ENCODE measurements at regions not wholly inside any gene's neighbourhood (a gene's known extent, or its start where the extent isn't known, plus 50 kb on each side); places are given as distances from the start of the nearest gene placed in this dataset.
"Not testable (repeated sequence)": the region's sequence is repeated elsewhere in the genome, so short reads cannot be mapped to it uniquely, and the experiment has no call there.

DNA sequence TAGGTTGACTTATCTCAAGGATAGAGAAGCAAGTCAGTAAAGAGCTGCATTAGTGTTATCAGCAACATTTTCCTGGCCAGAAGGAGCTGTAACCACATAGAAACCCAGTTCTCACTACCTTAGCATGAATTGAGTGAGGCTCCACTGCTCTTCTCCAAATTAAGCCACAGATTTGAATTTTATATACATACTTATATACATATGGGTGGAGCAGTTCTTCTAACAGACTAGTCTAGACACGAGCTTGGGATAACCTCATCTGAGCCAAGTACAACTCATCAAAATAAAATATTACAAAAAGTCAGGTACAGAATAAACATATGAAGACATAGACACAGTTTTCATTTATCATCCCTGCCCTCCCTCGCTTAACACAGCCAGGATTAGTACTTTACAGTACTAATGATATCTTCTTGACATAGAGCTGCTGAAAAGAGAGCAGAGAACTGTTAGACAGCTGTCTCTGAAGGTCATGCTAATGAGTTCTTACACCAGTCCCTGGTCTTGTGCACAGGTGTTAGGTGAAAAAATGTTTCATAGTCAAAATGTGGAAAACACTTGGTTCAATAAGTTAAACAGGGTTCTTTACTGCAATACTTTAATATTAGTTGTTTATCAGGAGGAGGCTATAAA is 147.4 kb upstream of the HTR1E start:
- no peak overlapping the region for H3K27ac Mint-ChIP-seq
- ATAC-seq: no peak
- H3K36me3 Mint-ChIP-seq: no peaks in the 10 kb centered on the region
- no peaks in the 10 kb centered on the region for H3K27me3 Mint-ChIP-seq
- H3K9me3 Mint-ChIP-seq: peaks cover 19% of the 10 kb centered on the region
- H3K4me1 Mint-ChIP-seq (ENCODE audit: low read depth in 2 of 2): no peaks in the 10 kb centered on the region
- no peak for DNase-seq (ENCODE audit: low spot score)
- H3K4me3 Mint-ChIP-seq: no peak overlapping the region

DNA sequence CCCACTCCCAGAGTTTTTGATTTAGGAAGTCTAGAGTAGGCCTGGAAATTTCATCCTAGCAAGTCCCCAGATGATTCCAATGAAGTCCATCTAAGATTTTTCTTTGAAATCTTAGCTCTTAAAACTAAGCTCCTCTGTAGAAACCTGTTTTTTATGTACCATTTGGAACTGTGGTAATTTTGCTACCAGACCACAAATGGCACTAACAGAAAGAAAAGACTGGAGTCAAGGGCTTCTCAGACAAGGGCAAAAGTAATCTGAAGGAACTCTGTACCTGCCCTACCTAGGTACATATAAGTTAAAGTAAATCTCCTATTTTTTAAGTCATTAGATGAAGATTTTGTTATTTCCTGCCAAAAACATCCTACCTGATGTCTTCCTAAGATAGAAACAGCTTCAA is 155.0 kb upstream of the HTR1E start:
- H3K4me3 Mint-ChIP-seq: no peak overlapping the region
- H3K36me3 Mint-ChIP-seq: no peaks in the 10 kb centered on the region
- peaks cover 15% of the 10 kb centered on the region for H3K9me3 Mint-ChIP-seq
- ATAC-seq (no peak), DNase-seq (ENCODE audit: low spot score) (no peak)
- H3K27ac Mint-ChIP-seq: no peak overlapping the region
- no peaks in the 10 kb centered on the region for H3K27me3 Mint-ChIP-seq
- H3K4me1 Mint-ChIP-seq (ENCODE audit: low read depth in 2 of 2): no peaks in the 10 kb centered on the region

GRCh38 chr6:86780923-86781322 is 156.4 kb upstream of the HTR1E start:
- Mint-ChIP-seq H3K9me3 (peaks cover 13% of the 10 kb centered on the region), H3K27ac (no peak overlapping the region), H3K36me3 (no peaks in the 10 kb centered on the region), H3K4me1 (ENCODE audit: low read depth in 2 of 2) (no peaks in the 10 kb centered on the region), H3K27me3 (no peaks in the 10 kb centered on the region), H3K4me3 (no peak overlapping the region)
- DNase-seq (ENCODE audit: low spot score): no peak
- no peak for ATAC-seq

- no peaks in the 10 kb centered on the region for H3K27me3 Mint-ChIP-seq
- DNase-seq (ENCODE audit: low spot score): no peak
Measured at GRCh38 chr6:86775893-86776292, 161.4 kb upstream of the HTR1E start.

GRCh38 chr6:86765211-86765610 is 172.1 kb upstream of the HTR1E start:
- DNase-seq (ENCODE audit: low spot score): no peak
- H3K36me3 Mint-ChIP-seq: no peaks in the 10 kb centered on the region
- no peaks in the 10 kb centered on the region for H3K4me1 Mint-ChIP-seq (ENCODE audit: low read depth in 2 of 2)
- peaks cover 16% of the 10 kb centered on the region for H3K9me3 Mint-ChIP-seq
- H3K4me3 Mint-ChIP-seq: no peak overlapping the region
- H3K27me3 Mint-ChIP-seq: no peaks in the 10 kb centered on the region
- H3K27ac Mint-ChIP-seq: no peak overlapping the region
- ATAC-seq: no peak

More at GRCh38 chr6:86775893-86776292, 161.4 kb upstream of the HTR1E start:
- H3K9me3 Mint-ChIP-seq: peaks cover 4% of the 10 kb centered on the region
- no peak overlapping the region for H3K4me3 Mint-ChIP-seq
- no peak for ATAC-seq
- H3K27ac Mint-ChIP-seq: no peak overlapping the region
- H3K4me1 Mint-ChIP-seq (ENCODE audit: low read depth in 2 of 2): no peaks in the 10 kb centered on the region
- H3K36me3 Mint-ChIP-seq: no peaks in the 10 kb centered on the region

DNA sequence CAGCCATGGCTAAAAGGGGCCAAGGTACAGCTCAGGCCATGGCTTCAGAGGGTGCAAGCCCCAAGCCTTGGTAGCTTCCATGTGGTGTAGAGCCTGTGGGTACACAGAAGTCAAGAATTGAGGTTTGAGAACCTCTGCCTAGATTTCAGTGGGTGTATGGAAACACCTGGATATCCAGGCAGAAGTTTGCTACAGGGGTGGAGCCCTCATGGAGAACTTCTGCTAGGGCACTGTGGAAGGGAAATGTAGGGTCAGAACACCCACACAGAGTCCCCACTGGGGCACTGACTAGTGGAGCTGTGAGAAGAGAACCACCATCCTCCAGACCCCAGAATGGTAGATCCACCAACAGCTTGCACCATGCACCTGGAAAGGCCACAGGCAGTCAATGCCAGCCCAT is 177.4 kb upstream of the HTR1E start:
- H3K27ac Mint-ChIP-seq; H3K36me3 Mint-ChIP-seq; ATAC-seq; H3K27me3 Mint-ChIP-seq; DNase-seq (ENCODE audit: low spot score); H3K4me3 Mint-ChIP-seq; H3K4me1 Mint-ChIP-seq (ENCODE audit: low read depth in 2 of 2): not testable (repeated sequence)
- H3K9me3 Mint-ChIP-seq: peaks cover 16% of the 10 kb centered on the region

DNA sequence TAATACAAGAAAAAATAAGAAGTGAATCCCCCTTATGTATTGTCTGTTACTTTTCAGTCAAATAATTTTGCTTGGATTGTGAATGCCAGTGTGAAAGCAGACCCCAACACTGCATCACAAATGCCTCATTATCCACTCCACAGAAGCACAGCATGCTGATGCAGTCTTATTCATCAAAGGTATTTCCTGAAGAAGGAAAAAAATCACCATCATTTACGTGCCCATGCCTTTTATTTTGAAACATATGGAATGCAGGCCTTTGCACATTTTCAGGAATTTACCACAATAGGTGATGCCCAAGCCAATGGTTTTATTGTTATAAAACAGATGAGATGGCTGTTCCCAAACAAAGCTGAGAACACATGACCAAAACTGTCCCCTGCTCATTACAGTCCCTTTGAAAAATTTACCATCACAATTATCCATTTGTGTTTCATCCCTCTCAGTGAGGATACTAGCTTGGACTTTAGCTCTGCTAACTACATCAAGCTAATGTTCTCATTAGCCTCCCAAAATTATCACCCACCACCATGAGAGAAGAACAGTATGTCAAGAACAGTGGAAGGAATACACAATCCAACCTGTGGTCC is 180.6 kb upstream of the HTR1E start:
- H3K9me3 Mint-ChIP-seq: peaks cover 13% of the 10 kb centered on the region
- peaks cover 5% of the 10 kb centered on the region for H3K36me3 Mint-ChIP-seq
- H3K4me1 Mint-ChIP-seq (ENCODE audit: low read depth in 2 of 2): no peaks in the 10 kb centered on the region
- no peak for DNase-seq (ENCODE audit: low spot score)
- no peaks in the 10 kb centered on the region for H3K27me3 Mint-ChIP-seq
- H3K4me3 Mint-ChIP-seq: no peak overlapping the region
- no peak overlapping the region for H3K27ac Mint-ChIP-seq
- ATAC-seq: no peak

DNA sequence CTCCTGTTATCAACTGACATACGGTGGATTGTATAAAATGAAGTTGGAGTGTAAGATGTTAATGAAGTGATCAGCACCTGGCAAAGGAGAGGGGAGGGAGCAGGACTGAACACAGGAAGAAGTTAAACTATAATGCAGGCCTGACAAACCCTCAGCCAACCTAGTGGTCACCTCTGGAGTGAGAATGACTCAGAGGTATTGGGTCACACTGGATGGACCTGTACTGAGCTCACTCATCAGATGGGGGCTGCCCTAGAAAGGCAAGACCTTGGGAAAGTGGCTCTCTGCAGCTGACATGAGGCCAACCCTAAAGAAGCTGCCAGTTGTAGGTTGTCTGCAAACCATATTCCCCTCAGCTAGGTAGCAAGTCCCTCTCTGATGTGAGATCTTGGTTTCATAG is 193.3 kb upstream of the HTR1E start:
- no peak overlapping the region for H3K4me3 Mint-ChIP-seq
- no peak overlapping the region for H3K27ac Mint-ChIP-seq
- no peaks in the 10 kb centered on the region for H3K4me1 Mint-ChIP-seq (ENCODE audit: low read depth in 2 of 2)
- ATAC-seq (peak in 1 of 2 donors; percentile 17), DNase-seq (ENCODE audit: low spot score) (no peak)
- no peaks in the 10 kb centered on the region for H3K36me3 Mint-ChIP-seq
- H3K9me3 Mint-ChIP-seq: peaks cover 24% of the 10 kb centered on the region
- no peaks in the 10 kb centered on the region for H3K27me3 Mint-ChIP-seq

GRCh38 chr6:86738078-86738477 is 199.2 kb upstream of the HTR1E start:
- H3K27ac Mint-ChIP-seq: no peak overlapping the region
- H3K27me3 Mint-ChIP-seq: no peaks in the 10 kb centered on the region
- ATAC-seq (no peak), DNase-seq (ENCODE audit: low spot score) (no peak)
- H3K4me3 Mint-ChIP-seq: no peak overlapping the region
- H3K36me3 Mint-ChIP-seq: no peaks in the 10 kb centered on the region
- H3K4me1 Mint-ChIP-seq (ENCODE audit: low read depth in 2 of 2): no peaks in the 10 kb centered on the region
- peaks cover 25% of the 10 kb centered on the region for H3K9me3 Mint-ChIP-seq

DNA sequence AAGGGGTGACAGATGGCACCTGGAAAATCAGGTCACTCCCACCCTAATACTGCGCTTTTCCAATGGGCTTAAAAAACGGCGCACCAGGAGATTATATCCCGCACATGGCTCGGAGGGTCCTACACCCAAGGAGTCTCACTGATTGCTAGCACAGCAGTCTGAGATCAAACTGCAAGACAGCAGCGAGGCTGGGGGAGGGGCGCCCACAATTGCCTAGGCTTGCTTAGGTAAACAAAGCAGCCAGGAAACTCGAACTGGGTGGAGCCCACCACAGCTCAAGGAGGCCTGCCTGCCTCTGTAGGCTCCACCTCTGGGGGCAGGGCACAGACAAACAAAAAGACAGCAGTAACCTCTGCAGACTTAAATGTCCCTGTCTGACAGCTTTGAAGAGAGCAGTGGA is 205.7 kb upstream of the HTR1E start:
- peaks cover 20% of the 10 kb centered on the region for H3K9me3 Mint-ChIP-seq
- not testable (repeated sequence) for DNase-seq (ENCODE audit: low spot score); H3K27me3 Mint-ChIP-seq; H3K36me3 Mint-ChIP-seq; ATAC-seq; H3K27ac Mint-ChIP-seq; H3K4me1 Mint-ChIP-seq (ENCODE audit: low read depth in 2 of 2); H3K4me3 Mint-ChIP-seq

GRCh38 chr6:86730772-86731171 is 206.6 kb upstream of the HTR1E start:
- H3K4me3 Mint-ChIP-seq; H3K4me1 Mint-ChIP-seq (ENCODE audit: low read depth in 2 of 2); DNase-seq (ENCODE audit: low spot score); H3K27me3 Mint-ChIP-seq; H3K27ac Mint-ChIP-seq; H3K36me3 Mint-ChIP-seq; ATAC-seq: not testable (repeated sequence)
- H3K9me3 Mint-ChIP-seq: peaks cover 20% of the 10 kb centered on the region

DNA sequence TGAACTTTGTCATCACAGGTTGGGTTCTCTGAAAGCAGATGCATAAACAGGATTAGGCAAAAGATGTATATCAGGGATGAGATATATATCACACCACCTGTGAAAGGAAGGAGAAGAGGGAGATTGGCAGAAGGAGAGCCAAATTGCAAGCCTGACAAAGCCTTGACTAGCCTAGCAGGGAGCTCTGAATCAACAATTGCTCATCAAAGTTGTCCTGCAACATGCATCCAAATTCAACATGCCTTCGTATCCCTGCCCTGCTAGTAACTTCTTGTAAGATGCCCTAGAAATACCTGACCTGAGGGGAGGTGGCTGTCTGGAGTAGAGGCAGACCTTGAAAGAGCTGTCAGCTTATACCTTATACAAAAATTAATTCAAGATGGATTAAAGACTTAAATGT is 207.1 kb upstream of the HTR1E start:
- Mint-ChIP-seq H3K36me3 (no peaks in the 10 kb centered on the region), H3K27ac (no peak overlapping the region), H3K4me1 (ENCODE audit: low read depth in 2 of 2) (no peaks in the 10 kb centered on the region), H3K9me3 (peaks cover 20% of the 10 kb centered on the region), H3K4me3 (no peak overlapping the region), H3K27me3 (no peaks in the 10 kb centered on the region)
- no peak for DNase-seq (ENCODE audit: low spot score)
- ATAC-seq: no peak

- Mint-ChIP-seq H3K9me3 (peaks cover 24% of the 10 kb centered on the region), H3K4me1 (ENCODE audit: low read depth in 2 of 2) (no peaks in the 10 kb centered on the region)
- DNase-seq (ENCODE audit: low spot score): no peak
Measured at GRCh38 chr6:86728976-86729375, 208.4 kb upstream of the HTR1E start.

DNA sequence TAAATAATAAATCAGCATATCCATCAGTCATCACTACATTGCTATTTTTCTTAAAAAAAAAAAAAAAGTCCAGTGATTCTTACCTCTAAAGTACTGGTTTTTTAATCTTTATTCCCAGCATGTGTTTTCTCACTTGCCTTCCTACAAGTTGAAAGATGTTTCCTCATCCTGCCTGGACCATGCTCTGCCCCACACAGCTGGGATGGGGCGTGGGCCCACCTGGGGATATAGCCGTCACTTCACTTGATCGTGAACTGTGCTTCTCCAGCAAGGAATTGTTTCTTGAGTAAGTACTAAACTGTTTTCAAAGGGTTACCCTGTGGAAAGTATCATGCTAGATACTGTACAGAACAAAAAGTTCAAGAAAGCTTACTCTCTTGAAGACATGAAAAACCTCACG is 212.6 kb upstream of the HTR1E start:
- peaks cover 17% of the 10 kb centered on the region for H3K9me3 Mint-ChIP-seq
- H3K36me3 Mint-ChIP-seq: no peaks in the 10 kb centered on the region
- H3K27me3 Mint-ChIP-seq: no peaks in the 10 kb centered on the region
- no peaks in the 10 kb centered on the region for H3K4me1 Mint-ChIP-seq (ENCODE audit: low read depth in 2 of 2)
- no peak overlapping the region for H3K27ac Mint-ChIP-seq
- ATAC-seq (no peak), DNase-seq (ENCODE audit: low spot score) (no peak)
- no peak overlapping the region for H3K4me3 Mint-ChIP-seq

More at GRCh38 chr6:86728976-86729375, 208.4 kb upstream of the HTR1E start:
- Mint-ChIP-seq H3K27ac (no peak overlapping the region), H3K4me3 (no peak overlapping the region), H3K36me3 (no peaks in the 10 kb centered on the region), H3K27me3 (no peaks in the 10 kb centered on the region)
- no peak for ATAC-seq

GRCh38 chr6:86723729-86724128 is 213.6 kb upstream of the HTR1E start:
- peaks cover 24% of the 10 kb centered on the region for H3K9me3 Mint-ChIP-seq
- no peak overlapping the region for H3K27ac Mint-ChIP-seq
- ATAC-seq (no peak), DNase-seq (ENCODE audit: low spot score) (no peak)
- H3K4me1 Mint-ChIP-seq (ENCODE audit: low read depth in 2 of 2): no peaks in the 10 kb centered on the region
- H3K36me3 Mint-ChIP-seq: no peaks in the 10 kb centered on the region
- H3K4me3 Mint-ChIP-seq: no peak overlapping the region
- H3K27me3 Mint-ChIP-seq: no peaks in the 10 kb centered on the region

Measured in natural killer cell treated with Interleukin-12 subunit alpha and Interleukin-12 subunit beta and Interleukin-15 and Interleukin-18, amount 100 ng/mL, for 72 hours (primary cell).